T-helper 2 cell treated with Interferon-gamma antibody and Interleukin-4, amounts not matched to agents 100 ng/mL and 5 ng/mL, for 36 hours (primary cell): ENCODE measurements at regions not wholly inside any gene's neighbourhood (a gene's known extent, or its start where the extent isn't known, plus 50 kb on each side); places are given as distances from the start of the nearest gene placed in this dataset.
"Not testable (repeated sequence)": the region's sequence is repeated elsewhere in the genome, so short reads cannot be mapped to it uniquely, and the experiment has no call there.

Source experiments
- intact Hi-C: fragments of 100-400 bp; cut with micrococcal nuclease; formaldehyde crosslinking; loops from one replicate; pipeline ENCODE4 v1.15.1; 2023

DNA sequence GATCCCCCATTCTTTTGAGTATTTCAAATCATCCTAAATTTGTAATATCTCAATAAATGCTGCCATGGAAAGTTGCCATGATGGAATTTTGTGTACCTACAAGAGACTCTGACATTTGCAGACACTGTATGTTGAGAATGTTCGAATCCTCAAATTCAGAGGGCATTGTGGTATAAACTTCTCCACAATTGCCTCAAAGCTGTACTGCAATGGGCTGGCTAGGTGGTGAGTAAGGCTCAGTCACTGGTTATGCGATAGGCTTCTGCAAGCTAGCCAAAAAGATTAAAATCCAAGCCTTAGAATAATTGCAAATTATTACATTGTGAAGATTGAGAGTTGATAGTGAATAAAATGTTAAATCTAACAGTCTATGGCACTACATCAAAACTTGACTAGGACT is 130.2 kb upstream of the CEP162 start:
- intact Hi-C loops = no loop called here

DNA sequence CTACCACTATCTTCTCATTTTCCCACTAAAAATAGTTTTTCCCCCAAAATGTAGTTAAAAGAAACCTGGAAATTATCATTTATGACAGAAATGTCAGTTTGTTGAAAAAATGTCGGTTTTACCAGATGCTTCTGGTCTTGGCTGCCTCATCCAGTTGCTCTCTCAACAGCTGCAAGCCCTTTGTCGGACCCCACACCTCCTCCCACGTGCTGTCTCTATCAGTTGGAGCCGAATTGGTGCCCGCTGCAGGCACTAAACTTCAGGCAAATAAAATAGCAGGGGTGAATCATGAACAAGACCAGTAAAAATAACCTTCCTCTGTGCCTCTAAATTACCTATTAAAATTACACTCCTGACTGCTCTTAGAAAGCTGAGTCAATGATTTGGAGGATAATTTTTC is 129.5 kb upstream of the CEP162 start:
- intact Hi-C loops = no loop called here

DNA sequence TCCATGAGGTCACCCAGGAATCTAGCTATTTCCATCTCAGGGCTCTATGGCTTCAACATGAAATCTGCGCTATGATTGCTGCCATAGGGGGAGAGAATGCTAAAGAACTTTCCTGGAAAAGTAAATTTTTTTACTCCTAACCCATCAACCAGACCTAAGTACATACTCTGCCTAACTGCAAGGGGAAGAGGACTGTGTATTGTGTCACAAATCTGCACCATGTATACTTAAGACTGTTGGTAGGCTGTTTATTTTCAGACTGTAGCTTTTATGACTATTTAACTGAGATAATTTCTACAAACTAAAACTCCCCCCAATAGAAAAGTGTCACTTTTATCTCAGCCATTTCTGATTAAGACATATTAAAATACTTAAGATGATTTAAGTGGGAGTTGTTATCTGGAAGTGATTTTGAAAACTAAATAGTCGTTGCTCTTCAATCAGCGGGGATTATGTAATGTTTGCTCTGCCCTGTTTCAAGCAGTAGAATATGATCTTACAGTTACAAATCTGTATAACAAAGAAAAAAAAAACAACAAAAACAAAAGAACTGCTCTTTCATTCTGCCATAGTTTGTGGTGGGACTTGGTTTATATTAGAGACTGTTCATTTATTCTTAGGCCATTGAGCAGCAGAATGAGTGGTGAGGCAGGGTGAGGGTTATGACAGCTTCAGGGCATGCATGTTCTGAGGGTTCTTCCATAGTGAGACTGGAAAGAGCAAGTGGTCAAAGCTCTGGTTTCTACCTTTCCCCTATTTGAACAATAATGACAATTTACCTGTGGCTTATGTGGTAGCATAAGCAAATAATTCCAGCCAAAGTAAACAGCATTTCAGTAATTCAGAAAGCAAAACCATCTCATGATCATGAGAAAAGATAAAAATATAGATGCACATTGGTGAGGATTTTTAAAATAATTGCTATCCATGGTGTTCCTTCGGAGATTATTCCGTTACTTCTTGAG is 126.3 kb upstream of the CEP162 start:
- intact Hi-C loops = no loop called here

DNA sequence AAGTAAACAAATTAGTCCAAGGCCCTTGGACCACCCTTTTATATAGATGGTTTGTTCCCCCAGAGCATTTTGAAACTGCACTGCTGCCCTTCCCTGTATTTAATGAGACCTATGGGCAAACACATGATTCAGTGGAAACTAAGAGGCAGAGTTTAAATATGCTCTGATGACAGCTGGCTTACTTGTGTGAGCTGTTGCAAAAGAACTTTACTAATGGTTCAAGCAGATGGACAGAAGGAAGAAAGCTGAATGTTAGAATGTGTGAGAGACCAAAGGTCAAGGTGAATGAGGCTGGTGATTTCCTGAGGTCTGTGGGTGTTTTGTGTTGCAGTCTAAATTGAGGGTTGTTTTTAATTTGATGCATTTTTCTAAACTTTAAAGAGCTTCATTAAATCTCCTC is 123.0 kb upstream of the CEP162 start:
- intact Hi-C loops = no loop called here

DNA sequence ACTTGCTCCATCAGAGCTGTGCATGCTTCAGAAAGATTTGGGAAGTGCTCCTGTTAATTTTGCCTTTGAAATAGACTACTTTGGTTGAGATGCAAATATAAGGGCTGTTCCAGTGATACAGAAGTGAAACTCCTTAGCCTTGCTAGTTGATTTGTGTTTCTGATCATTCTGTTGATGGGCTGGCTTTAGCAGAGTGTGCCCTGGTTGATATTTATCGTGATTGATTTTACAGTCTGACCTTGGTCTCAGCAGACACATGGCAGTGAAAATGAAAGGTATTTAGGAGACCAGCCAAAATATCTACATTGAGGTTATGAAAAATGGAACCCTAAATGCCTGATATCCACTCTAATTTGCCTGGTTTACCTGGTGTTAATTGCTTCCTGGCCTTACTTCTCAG is 122.1 kb upstream of the CEP162 start:
- intact Hi-C loops = no loop called here

DNA sequence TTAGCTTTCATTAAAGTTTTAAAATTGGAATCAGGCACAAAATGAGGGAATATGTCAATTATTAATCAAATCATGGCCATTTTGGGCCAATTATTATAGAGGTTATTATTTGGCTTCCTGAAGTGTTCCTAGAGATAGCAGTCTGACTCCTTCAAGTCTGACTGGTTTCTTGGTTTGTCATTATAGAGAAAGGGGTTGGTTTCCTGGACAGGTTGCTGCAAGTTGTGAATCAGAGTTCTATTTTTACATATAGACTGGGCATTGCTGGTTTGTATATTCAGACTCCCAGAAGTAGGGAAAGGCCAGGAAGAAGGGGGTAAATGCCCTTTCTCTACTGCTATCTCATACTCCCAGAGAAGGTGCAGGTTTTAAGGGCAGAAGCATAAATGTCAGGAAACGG is 121.4 kb upstream of the CEP162 start:
- intact Hi-C loops = no loop called here

DNA sequence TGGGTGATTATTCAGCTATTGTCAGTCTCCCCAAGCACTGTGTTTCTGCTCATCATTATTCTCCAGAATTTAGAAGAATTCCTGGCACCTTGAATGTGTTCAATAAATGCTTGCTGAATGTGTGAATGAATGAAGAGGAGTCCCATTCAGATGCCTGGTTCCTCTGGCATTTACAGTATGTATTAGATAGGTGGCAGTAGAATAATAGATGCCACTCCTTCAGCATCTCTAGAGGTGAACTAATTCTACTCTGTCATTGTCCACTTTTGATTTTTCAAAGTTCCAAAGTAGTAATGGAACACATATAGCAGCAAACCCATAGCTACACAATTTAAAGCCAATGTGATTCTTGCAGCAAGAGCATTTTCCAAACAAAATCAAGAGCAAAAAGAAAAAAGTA is 118.9 kb upstream of the CEP162 start:
- intact Hi-C loops = no loop called here

DNA sequence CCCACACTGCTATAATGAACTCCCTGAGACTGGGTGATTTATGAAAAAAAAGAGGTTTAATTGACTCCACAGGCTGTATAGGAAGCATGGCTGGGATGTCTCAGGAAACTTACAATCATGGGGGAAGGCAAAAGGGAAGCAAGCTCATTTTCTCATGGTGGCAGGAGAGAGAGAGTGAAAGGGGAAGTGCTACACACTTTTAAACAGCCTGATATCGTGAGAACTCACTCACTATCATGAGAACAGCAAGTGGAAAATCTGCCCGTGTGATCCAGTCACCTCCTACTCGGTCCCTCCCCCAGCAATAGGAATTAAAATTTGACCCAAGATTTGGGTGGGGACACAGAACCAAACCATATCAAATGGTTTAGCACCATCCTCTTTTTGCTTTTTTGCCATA is 116.6 kb upstream of the CEP162 start:
- intact Hi-C loops = no loop called here

DNA sequence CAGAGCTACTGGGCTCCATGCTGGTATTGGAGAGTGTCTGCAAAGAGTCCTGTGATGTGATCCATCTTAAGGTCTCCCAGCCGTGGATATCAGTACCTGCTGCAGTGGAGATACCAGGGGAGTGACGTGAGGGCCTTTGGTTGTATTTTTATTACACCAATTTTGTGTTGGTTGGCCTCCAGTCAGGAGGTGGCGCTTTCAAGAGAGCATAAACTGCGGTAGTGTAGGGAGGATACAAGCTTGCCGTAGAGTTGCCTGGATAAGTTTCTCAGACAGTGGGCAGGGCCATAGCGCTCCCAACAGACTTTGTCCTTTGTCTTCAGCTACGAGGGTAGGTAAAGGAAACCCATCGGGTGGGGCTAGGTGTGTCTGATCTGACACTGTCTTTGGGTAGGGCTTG is 113.0 kb upstream of the CEP162 start:
- intact Hi-C loops = no loop called here

DNA sequence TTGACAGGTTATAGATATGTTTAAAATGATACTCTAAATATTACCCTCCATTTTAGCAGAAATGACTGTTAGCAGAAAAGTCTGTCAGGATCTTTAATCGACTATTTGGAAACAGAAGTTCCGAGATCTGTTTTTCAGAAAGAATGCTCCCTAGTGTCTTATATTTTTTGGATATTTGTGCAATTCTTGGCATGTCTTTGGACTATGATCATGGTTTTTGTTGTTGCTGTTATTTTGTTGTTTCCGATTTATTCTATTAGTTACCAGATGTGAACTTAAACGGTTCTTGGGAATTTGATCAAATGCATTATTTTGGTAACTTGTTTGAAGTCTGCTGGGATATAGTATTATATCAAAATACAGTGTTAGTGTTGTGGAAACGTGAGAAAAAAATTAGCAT is 106.4 kb upstream of the CEP162 start:
- intact Hi-C loops = no loop called here

DNA sequence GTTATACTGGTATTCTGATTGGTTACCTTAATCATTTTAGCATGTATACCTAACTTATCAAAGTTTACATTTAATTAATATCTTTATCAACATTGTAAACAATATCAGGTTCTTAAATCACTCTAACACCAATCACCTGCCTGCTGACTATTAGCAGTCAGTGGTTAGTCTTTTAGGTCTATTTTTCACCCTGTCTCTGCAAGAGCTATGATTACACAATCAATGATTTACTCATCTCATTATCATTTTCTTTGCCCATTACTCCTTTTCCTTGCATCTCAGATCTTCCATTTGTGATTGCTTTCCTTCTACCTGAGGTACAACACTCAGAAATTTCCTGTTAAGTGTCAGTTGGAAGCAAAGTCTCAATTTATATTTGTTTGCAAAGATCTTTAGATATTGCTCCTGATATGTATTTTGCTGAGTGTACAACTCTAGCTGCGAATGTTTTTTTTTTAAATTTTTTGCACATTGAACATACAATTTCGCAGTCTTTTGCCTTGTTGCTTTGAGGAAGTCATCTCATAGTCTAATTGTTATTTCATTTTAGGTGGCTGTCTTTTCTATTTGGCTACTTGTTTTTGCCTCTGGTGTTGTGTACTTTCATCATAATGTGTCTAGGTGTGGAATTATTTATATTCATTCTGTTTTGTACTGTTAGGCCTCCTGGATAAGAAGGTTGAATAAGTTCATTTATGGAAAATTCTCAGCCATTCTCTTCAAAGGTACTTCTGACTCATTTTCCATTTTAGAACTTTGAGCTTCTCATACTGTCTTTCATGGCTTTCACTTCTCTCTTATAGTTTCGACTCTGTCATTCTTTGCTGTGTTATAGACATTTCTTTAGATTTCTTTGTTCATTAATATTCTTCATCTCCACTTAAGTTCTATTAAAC is 104.9 kb upstream of the CEP162 start:
- intact Hi-C loops = no loop called here

DNA sequence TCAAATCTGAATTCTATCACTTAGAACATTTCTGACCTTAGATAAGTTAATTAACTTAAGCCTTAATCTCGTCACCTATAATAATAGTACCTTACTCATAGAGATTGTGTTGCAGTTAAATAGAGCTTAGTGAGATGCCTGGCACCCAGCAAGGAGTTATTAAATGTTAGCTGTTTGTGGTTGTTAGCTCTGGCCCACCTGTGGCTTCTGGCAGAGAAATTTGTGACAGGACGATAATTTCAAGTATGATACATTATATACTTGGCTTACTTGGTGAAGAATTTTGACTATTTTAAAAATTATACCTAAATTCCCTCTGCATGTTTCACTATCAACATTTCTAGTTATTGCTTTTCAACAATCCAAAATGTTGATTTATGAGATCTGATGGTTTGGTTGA is 102.9 kb upstream of the CEP162 start:
- intact Hi-C loops = no loop called here

DNA sequence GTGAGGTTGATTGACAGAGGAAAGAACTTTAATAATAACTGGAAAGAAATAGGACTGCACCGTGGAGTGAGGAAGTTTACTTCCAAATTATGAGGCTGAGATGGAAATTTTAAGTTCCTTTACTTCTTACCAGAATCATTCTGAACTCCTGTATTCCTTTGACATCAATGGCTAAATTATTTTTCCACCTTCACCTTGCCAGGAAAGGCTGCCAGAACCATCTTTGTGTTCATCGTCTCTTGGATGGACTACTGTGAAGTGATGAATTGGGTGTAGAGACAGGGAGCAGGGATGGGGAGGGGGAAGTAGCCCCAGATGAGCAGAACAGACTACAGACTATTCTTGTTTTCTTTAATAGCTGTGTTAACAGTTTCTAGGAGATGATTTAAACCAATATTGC is 102.1 kb upstream of the CEP162 start:
- intact Hi-C loops = no loop called here

DNA sequence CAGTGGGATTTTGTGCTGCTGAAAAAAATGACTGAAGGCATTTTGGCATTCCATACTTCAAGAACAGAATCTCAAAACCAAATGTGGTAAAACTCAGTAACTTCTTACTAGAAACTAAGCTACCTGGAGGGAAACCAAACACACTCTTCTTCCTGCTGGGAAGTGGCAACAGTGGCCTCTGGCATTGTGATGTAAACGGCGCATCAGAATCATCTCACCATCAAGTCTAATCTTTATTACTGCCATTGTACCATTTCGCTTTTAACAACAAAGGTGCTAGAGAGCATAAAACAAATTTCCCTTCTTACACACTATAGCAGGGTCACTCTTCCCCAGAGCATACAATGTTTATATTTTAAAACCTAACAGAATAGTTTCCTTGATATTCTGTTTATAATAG is 101.6 kb upstream of the CEP162 start:
- intact Hi-C loops = no loop called here

DNA sequence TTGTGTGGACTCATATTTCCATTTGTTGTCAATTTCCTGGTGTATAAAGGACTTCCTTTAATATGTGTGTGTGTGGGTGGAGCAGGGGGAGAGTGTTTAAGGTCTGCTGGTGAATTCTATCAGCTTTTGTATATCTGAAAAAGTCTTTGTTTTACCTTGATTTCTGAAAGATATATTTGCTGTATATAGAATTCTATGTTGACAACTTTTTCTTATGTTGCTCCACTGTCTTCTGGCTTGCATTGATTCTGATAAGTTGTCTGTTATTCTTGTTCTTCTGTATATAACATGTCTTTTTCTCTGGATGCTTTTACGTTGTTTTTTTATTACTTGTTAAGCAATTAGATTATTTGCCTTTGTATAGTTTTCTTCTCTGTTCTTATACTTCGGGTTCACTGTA is 90.0 kb upstream of the CEP162 start:
- intact Hi-C loops = no loop called here

DNA sequence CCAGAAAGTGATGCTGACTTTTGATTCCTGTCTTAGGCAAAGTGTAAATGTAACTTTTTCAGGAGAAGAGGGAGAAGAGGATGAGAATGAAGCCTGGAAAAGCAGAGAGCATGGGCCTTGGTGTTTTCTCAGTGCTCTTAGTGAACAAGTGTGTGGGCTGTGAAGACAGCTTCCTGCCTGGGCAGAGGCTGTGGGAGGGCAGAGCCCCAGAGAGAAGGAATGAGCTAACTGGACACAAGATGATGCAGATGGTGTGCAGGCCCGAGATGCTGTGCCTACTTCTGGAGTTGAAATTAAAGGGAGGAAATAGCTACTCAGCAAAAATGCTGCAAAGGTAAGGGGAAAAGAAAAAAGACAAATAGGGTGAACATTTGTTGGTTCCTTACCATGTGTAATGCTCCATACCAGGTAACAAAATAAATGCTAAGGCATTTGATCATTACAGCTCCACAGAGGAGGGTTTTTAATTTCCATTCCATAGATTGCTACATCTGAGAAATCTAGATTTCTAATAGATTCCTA is 87.0 kb upstream of the CEP162 start:
- intact Hi-C loops = no loop called here

DNA sequence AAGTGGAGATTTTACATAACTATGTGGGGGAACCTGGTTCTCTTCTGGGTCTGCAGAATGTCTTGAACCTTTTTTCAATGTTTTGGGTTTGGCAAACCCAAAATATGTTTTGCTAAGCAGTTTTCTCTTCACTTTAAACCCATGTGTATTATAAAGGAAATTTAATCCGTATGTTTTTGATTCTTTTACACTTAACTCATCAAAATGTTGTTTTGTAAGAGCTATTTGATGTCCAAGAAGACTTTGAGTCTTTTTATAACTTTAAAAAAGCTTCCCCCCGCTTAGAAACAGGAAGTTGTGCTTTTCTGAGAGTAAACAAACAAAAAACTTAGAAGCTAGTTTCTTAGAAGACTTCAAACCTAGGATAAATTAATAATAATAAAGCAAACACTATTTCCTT is 81.9 kb upstream of the CEP162 start:
- intact Hi-C loops = no loop called here

DNA sequence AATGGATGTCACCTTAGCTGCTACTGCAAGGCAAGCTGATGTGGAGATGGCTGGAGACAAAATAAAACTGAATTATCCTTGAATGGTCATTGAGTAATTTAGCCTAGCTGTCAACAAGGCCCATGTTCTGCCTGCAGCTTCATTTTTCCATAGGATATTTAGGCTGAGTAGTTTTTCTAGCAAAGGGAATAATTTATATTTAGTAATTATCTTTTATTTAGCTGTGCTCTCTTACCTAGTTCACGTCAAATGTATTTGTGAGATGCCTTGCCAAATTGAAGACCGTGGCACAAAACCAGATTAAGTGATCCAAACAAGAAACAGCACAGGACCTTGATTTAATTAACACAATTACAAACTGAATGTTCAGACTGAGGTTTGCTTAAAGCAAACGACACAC is 77.4 kb upstream of the CEP162 start:
- intact Hi-C loops = no loop called here

DNA sequence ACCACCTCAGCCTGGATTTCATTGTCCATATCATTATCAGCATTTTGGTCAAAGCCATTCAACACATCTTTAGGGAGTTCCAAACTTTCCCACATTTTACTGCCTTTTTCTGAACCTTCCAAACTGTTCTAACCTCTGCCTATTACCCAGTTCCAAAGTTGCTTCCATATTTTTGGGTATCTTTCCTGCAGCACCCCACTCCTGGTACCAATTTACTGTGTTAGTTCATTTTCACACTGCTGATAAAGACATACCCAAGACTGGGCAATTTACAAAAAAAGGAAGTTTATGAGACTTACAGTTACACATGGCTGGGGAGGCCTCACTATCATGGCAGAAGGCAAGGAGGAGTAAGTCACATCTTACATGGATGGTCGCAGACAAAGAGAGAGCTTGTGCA is 63.6 kb upstream of the CEP162 start:
- intact Hi-C loops = not testable (repeated sequence)

DNA sequence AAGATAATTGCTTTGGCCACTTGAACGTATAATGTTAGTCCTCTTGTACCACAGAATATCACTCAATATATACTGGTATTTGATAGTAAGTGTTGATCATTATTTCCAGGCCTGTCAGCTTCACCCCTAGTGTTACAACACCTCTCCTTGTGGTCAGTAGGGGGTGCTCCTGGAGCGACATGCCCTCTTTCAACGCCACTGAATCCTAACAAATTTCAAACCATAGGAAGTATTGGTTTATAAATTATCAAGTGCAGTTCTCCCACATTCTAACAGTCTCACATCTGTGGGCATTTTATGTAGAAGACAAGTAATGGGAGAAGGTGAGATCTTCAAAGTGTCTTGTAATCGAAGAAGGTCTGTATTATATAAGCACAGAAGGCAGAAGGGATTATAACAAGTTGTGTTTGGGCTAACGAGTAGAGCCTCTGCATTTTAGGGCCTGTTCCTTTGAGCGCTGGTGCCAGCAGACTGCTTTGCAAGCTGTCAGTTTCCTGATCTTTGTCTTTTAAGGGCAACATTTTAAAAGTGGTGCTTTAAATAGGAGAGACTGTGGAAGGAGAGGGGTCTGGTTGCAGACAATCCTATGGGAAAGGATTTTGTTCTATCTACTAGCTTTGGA is 57.1 kb upstream of the CEP162 start:
- intact Hi-C loops = no loop called here

DNA sequence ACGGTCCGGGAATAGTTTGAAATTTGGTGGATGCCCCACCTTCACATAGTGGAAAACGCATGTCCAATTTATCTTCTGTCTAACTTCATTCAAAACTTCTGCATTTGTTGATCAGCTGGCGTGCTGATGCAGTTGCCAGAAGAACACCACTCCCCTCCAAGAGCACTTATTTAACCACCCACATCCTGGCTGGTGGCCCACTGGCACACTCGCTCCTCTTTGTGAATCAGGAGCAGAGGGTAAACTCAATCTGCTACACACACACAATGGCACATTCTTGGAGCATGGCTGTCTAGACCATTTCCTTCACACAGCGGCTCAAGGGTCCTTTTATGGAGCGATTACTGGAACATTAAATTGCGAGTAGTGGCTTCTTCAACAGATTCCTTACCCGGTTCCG is 55.1 kb upstream of the CEP162 start:
- intact Hi-C loops = no loop called here

DNA sequence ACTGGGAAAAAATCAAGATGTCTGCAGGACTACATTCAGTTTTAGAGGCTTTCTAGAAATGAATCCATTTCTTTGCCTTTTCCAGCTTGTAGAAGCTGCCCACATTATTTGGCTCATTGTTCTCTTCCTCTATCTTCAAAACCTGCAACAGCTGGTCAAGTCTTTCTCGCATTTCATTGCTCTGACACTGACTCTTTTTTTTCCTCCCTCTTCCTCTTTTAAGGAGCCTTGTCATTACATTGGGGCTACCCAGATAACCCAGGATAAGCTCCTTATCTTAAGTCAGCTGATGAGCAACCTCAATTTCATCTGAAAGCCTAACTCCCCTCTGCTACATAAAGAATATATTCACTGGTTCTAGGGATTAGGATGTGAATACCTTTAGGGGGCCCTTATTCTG is 53.2 kb upstream of the CEP162 start:
- intact Hi-C loops = no loop called here
